Loucy (cell line): ENCODE measurements at regions not wholly inside any gene's neighbourhood (a gene's known extent, or its start where the extent isn't known, plus 50 kb on each side); places are given as distances from the start of the nearest gene placed in this dataset.

Experiments
- H2AFZ ChIP-seq: fragments of 200-600 bp; sonication (generic); 2 replicates; pipeline ENCODE4 v1.6.0; 2016; ENCODE audit warnings: antibody characterized with exemption, mild to moderate bottlenecking, low read length, moderate library complexity
- H3F3A ChIP-seq: fragments of 200-600 bp; 2 replicates; pipeline ENCODE4 v1.6.0; 2016; ENCODE audit warnings: antibody characterized with exemption, low read depth, mild to moderate bottlenecking
- H3K27me3 ChIP-seq: fragments of 200-600 bp; sonication (generic); 2 replicates; pipeline ENCODE4 v1.6.1; 2014; ENCODE audit warnings: low read length, mild to moderate bottlenecking; ENCODE audit not compliant: insufficient read depth, poor library complexity, severe bottlenecking
- H3K36me3 ChIP-seq: fragments of 200-600 bp; sonication (generic); 2 replicates; pipeline ENCODE4 v1.6.1; 2016; ENCODE audit warnings: low read length; ENCODE audit not compliant: insufficient read depth
- H3K4me1 ChIP-seq: fragments of 200-600 bp; sonication (generic); 2 replicates; pipeline ENCODE4 v1.5.1; 2014; ENCODE audit warnings: low read length, mild to moderate bottlenecking; ENCODE audit not compliant: insufficient read depth, poor library complexity, severe bottlenecking
- H3K4me2 ChIP-seq: fragments of 200-600 bp; sonication (generic); 2 replicates; pipeline ENCODE4 v1.6.0; 2014; ENCODE audit warnings: antibody characterized with exemption, low read length, low read depth, mild to moderate bottlenecking; ENCODE audit not compliant: poor library complexity, severe bottlenecking
- H3K4me3 ChIP-seq: fragments of 200-600 bp; sonication (generic); 2 replicates; pipeline ENCODE4 v1.5.1; 2014; ENCODE audit warnings: low read length, mild to moderate bottlenecking, mixed read lengths; ENCODE audit not compliant: poor library complexity, severe bottlenecking
- H3K79me2 ChIP-seq: fragments of 200-600 bp; sonication (generic); 2 replicates; pipeline ENCODE4 v1.6.1; 2014; ENCODE audit warnings: low read length; ENCODE audit not compliant: insufficient read depth
- H3K9ac ChIP-seq: fragments of 200-600 bp; sonication (generic); 2 replicates; pipeline ENCODE4 v1.6.0; 2014; ENCODE audit warnings: mild to moderate bottlenecking, low read depth, low read length, moderate library complexity; ENCODE audit not compliant: poor library complexity, severe bottlenecking
- H3K9me2 ChIP-seq: fragments of 200-600 bp; sonication (generic); replicated peaks from 2 replicates; pipeline ENCODE4 v1.6.1; 2016; ENCODE audit warnings: low read depth, low read length, mixed read lengths
- H3K9me3 ChIP-seq: fragments of 200-600 bp; sonication (generic); 2 replicates; pipeline ENCODE4 v1.6.1; 2014; ENCODE audit warnings: mild to moderate bottlenecking, antibody characterized with exemption, low read length, low read depth; ENCODE audit not compliant: insufficient read depth
- H4K20me1 ChIP-seq: fragments of 200-600 bp; sonication (generic); 2 replicates; pipeline ENCODE4 v1.6.0; 2014; ENCODE audit warnings: antibody characterized with exemption, low read length, mild to moderate bottlenecking; ENCODE audit not compliant: insufficient read depth, poor library complexity, severe bottlenecking
- CTCF ChIP-seq: fragments of 200-600 bp; sonication (generic); conservative IDR thresholded peaks from 2 replicates; pipeline ENCODE4 v1.5.1; 2014; ENCODE audit warnings: mild to moderate bottlenecking, antibody characterized with exemption, low read length
- EZH2phosphoT487 ChIP-seq: fragments of 200-600 bp; IDR thresholded peaks from 2 replicates; pipeline ENCODE4 v1.6.1; 2018; ENCODE audit warnings: antibody characterized with exemption, mild to moderate bottlenecking, moderate library complexity, borderline replicate concordance

GRCh38 chr16:62516001-62516400, 479.8 kb upstream of the CDH8 start:
- no peaks in the 10 kb centered on the region for H3K79me2 ChIP-seq
- no peaks in the 10 kb centered on the region for H3K9me2 ChIP-seq
- H4K20me1 ChIP-seq, result no peaks in the 10 kb centered on the region
- H3K9ac ChIP-seq, result no peak overlapping the region
- no peak for TF ChIP-seq EZH2phosphoT487
- no peak for TF ChIP-seq CTCF
- H3K4me1 ChIP-seq, result no peaks in the 10 kb centered on the region
- no peak overlapping the region for H3K4me2 ChIP-seq
- no peaks in the 10 kb centered on the region for H3K36me3 ChIP-seq
- no peaks in the 10 kb centered on the region for H3F3A ChIP-seq
- no peak overlapping the region for H3K4me3 ChIP-seq
- no peak overlapping the region for H2AFZ ChIP-seq
- no peaks in the 10 kb centered on the region for H3K27me3 ChIP-seq
- H3K9me3 ChIP-seq, result no peaks in the 10 kb centered on the region

GRCh38 chr16:62503073-62503472, 466.8 kb upstream of the CDH8 start:
- H3K9ac ChIP-seq, result no peak overlapping the region
- H3K9me2 ChIP-seq, result no peaks in the 10 kb centered on the region
- H3K79me2 ChIP-seq, result no peaks in the 10 kb centered on the region
- TF ChIP-seq CTCF (no peak), EZH2phosphoT487 (no peak)
- H3K4me2 ChIP-seq, result no peak overlapping the region
- H3K4me1 ChIP-seq, result no peaks in the 10 kb centered on the region
- no peaks in the 10 kb centered on the region for H4K20me1 ChIP-seq
- no peaks in the 10 kb centered on the region for H3K27me3 ChIP-seq
- H3F3A ChIP-seq, result no peaks in the 10 kb centered on the region
- no peaks in the 10 kb centered on the region for H3K9me3 ChIP-seq
- H3K4me3 ChIP-seq, result no peak overlapping the region
- H3K36me3 ChIP-seq, result no peaks in the 10 kb centered on the region
- no peak overlapping the region for H2AFZ ChIP-seq

- no peaks in the 10 kb centered on the region for H4K20me1 ChIP-seq
- H3F3A ChIP-seq, result no peaks in the 10 kb centered on the region
- TF ChIP-seq EZH2phosphoT487 (no peak), CTCF (no peak)
- H3K4me3 ChIP-seq, result no peak overlapping the region
- H3K36me3 ChIP-seq, result no peaks in the 10 kb centered on the region
- H2AFZ ChIP-seq, result no peak overlapping the region
- no peaks in the 10 kb centered on the region for H3K79me2 ChIP-seq
- no peak overlapping the region for H3K4me2 ChIP-seq
- no peaks in the 10 kb centered on the region for H3K27me3 ChIP-seq
- no peak overlapping the region for H3K9ac ChIP-seq
- H3K9me3 ChIP-seq, result peaks cover 5% of the 10 kb centered on the region; the same call in 1 of the 2 replicates
- no peaks in the 10 kb centered on the region for H3K4me1 ChIP-seq
- H3K9me2 ChIP-seq, result no peaks in the 10 kb centered on the region
These were observed 442.7 kb upstream of the CDH8 start for GRCh38 chr16:62478903-62479458.
